RWPE1 (cell line): ENCODE measurements at regions not wholly inside any gene's neighbourhood (a gene's known extent, or its start where the extent isn't known, plus 50 kb on each side); places are given as distances from the start of the nearest gene placed in this dataset.

ENCODE experiments used
- CTCF ChIA-PET: fragments of 350-600 bp; sonication (Branson Sonifier 250); formaldehyde crosslinking; extraction: SDS; loops from one replicate; lab custom pipeline; 2021; lab: Yijun Ruan, JAX
- POLR2A ChIA-PET: fragments of 400-600 bp; formaldehyde crosslinking; extraction: SDS; loops from one replicate; lab custom pipeline; 2020; ENCODE audit warnings: antibody characterized with exemption; ENCODE audit not compliant: low non-redundant PET; lab: Yijun Ruan, JAX
- DNase-seq: peaks from one replicate; pipeline ENCODE4 v3.0.0; 2012; ENCODE audit warnings: low spot score
- H3K27ac ChIP-seq: fragments of 450-650 bp; 2 replicates; pipeline ENCODE4 v1.5.1; 2017
- CTCF ChIP-seq: fragments of 450-650 bp; conservative IDR thresholded peaks from 2 replicates; pipeline ENCODE4 v1.5.1; 2017; ENCODE audit warnings: low read depth, mild to moderate bottlenecking

GRCh38 chr6:33896391-33897188 lies 92.8 kb upstream of the MLN start:
- H3K27ac ChIP-seq: no peak overlapping the region

GRCh38 chr6:33895988-33896387 lies 92.2 kb upstream of the MLN start:
- CTCF ChIA-PET: no interaction called here

More at GRCh38 chr6:33896391-33897188, 92.8 kb upstream of the MLN start:
- TF ChIP-seq CTCF: no peak
- CTCF ChIA-PET: no interaction called here
- DNase-seq: no peak
- POLR2A ChIA-PET: interaction anchor here (0.5 kb wide), 1 partner anchor 11 kb away, joined by 6 read pairs; no protein-coding TSS in a partner anchor

GRCh38 chr6:33895296-33895695 lies 91.5 kb upstream of the MLN start:
- no peak for TF ChIP-seq CTCF
- H3K27ac ChIP-seq: no peak overlapping the region
- DNase-seq: no peak
- CTCF ChIA-PET: interaction anchor here (0.6 kb wide), 1 partner anchor 37 kb away, joined by 3 read pairs; no protein-coding TSS in a partner anchor
- POLR2A ChIA-PET: no interaction called here

More at GRCh38 chr6:33895988-33896387, 92.2 kb upstream of the MLN start:
- TF ChIP-seq CTCF: no peak
- no peak overlapping the region for H3K27ac ChIP-seq
- POLR2A ChIA-PET: no interaction called here
- DNase-seq: no peak

DNA sequence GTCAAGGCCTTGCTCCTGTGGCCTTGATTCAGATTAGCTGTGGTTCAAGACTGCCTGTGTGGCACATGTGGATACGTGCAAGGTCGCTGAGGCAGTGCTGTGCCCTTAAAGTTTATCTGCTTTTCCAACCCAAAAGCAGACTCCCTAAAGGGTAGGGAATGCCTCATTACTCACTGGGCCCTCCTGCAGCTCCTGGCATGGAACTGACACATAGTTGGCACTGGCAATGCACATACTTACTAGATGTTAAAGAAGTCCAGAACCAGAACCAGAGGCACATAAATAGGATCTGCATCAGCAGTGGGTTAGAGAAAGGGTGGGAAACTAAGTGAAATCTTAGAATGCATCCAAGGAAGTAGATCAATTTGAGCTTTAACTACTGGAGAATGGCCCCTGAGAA lies 90.6 kb upstream of the MLN start:
- ChIA-PET CTCF (interaction anchor here (0.6 kb wide), 1 partner anchor 38 kb away, joined by 3 read pairs; no protein-coding TSS in a partner anchor), POLR2A (no interaction called here)
- DNase-seq: no peak
- H3K27ac ChIP-seq: no peak overlapping the region
- no peak for TF ChIP-seq CTCF

- ChIA-PET POLR2A (no interaction called here), CTCF (interaction anchor here (0.5 to 0.6 kb wide), 2 partner anchors 15 to 479 kb away, joined by 4 to 6 read pairs; no protein-coding TSS in a partner anchor)
Observed at GRCh38 chr6:33892581-33893346, 89.0 kb upstream of the MLN start.

More at GRCh38 chr6:33892581-33893346, 89.0 kb upstream of the MLN start:
- no peak for TF ChIP-seq CTCF
- DNase-seq: no peak
- no peak overlapping the region for H3K27ac ChIP-seq
